ENCODE measurements at regions not wholly inside any gene's neighbourhood (a gene's known extent, or its start where the extent isn't known, plus 50 kb on each side); places are given as distances from the start of the nearest gene placed in this dataset.

- Mint-ChIP-seq H3K9me3 (peaks cover 4% of the 10 kb centered on the region), H3K36me3 (ENCODE audit: low read depth) (no peaks in the 10 kb centered on the region)
These were observed 1074.7 kb downstream of the PCDH18 start for GRCh38 chr4:136457577-136457976.

GRCh38 chr4:136457004-136457403 is 1075.3 kb downstream of the PCDH18 start:
- H3K4me3 Mint-ChIP-seq, result no peak overlapping the region
- DNase-seq (ENCODE audit: low read depth, low spot score), result no peak
- TF ChIP-seq CTCF (conservative IDR thresholded peaks at IDR 0.05), result no peak
- H3K36me3 Mint-ChIP-seq (ENCODE audit: low read depth), result no peaks in the 10 kb centered on the region
- H3K4me1 Mint-ChIP-seq, result no peaks in the 10 kb centered on the region
- peaks cover 4% of the 10 kb centered on the region for H3K9me3 Mint-ChIP-seq
- no peak overlapping the region for H3K27ac Mint-ChIP-seq (ENCODE audit: unreplicated experiment)
- H3K27me3 Mint-ChIP-seq (ENCODE audit: low read depth), result no peaks in the 10 kb centered on the region

More at GRCh38 chr4:136457577-136457976, 1074.7 kb downstream of the PCDH18 start:
- Mint-ChIP-seq H3K4me3 (no peak overlapping the region), H3K27ac (ENCODE audit: unreplicated experiment) (no peak overlapping the region), H3K27me3 (ENCODE audit: low read depth) (no peaks in the 10 kb centered on the region), H3K4me1 (no peaks in the 10 kb centered on the region)
- no peak for DNase-seq (ENCODE audit: low read depth, low spot score)
- TF ChIP-seq CTCF (conservative IDR thresholded peaks at IDR 0.05), result no peak

- no peaks in the 10 kb centered on the region for H3K36me3 Mint-ChIP-seq (ENCODE audit: low read depth)
- H3K27me3 Mint-ChIP-seq (ENCODE audit: low read depth), result no peaks in the 10 kb centered on the region
- no peak for DNase-seq (ENCODE audit: low read depth, low spot score)
- H3K4me3 Mint-ChIP-seq, result no peak overlapping the region
- H3K4me1 Mint-ChIP-seq, result no peaks in the 10 kb centered on the region
- H3K27ac Mint-ChIP-seq (ENCODE audit: unreplicated experiment), result no peak overlapping the region
- no peak for TF ChIP-seq CTCF (conservative IDR thresholded peaks at IDR 0.05)
- no peaks in the 10 kb centered on the region for H3K9me3 Mint-ChIP-seq
These were observed 1089.3 kb downstream of the PCDH18 start for GRCh38 chr4:136443006-136443405.

GRCh38 chr4:136442447-136442846 is 1089.8 kb downstream of the PCDH18 start:
- DNase-seq (ENCODE audit: low read depth, low spot score), result no peak

GRCh38 chr4:136441629-136442282 is 1090.5 kb downstream of the PCDH18 start:
- Mint-ChIP-seq H3K4me3 (no peak overlapping the region), H3K9me3 (no peaks in the 10 kb centered on the region), H3K36me3 (ENCODE audit: low read depth) (no peaks in the 10 kb centered on the region), H3K4me1 (no peaks in the 10 kb centered on the region), H3K27me3 (ENCODE audit: low read depth) (no peaks in the 10 kb centered on the region), H3K27ac (ENCODE audit: unreplicated experiment) (no peak overlapping the region)
- no peak for TF ChIP-seq CTCF (conservative IDR thresholded peaks at IDR 0.05)
- no peak for DNase-seq (ENCODE audit: low read depth, low spot score)

More at GRCh38 chr4:136442447-136442846, 1089.8 kb downstream of the PCDH18 start:
- Mint-ChIP-seq H3K27ac (ENCODE audit: unreplicated experiment) (no peak overlapping the region), H3K36me3 (ENCODE audit: low read depth) (no peaks in the 10 kb centered on the region), H3K4me1 (no peaks in the 10 kb centered on the region), H3K27me3 (ENCODE audit: low read depth) (no peaks in the 10 kb centered on the region), H3K4me3 (no peak overlapping the region), H3K9me3 (no peaks in the 10 kb centered on the region)
- TF ChIP-seq CTCF (conservative IDR thresholded peaks at IDR 0.05), result no peak
